PC-3 (cell line): ENCODE measurements at regions not wholly inside any gene's neighbourhood (a gene's known extent, or its start where the extent isn't known, plus 50 kb on each side); places are given as distances from the start of the nearest gene placed in this dataset.

ENCODE experiments used
- ATAC-seq: fragments of 200-7000 bp; cut with Tn5 transposase; 2 replicates; pipeline ENCODE4 v1.9.1; 2020; ENCODE audit warnings: mild to moderate bottlenecking, moderate library complexity
- BruUV-seq: library from RNA; stranded (reverse); fragments of 400-500 nt; replicated peaks from 2 replicates; lab custom pipeline; 2021; lab: Mats Ljungman, UMichigan
- CTCF ChIA-PET: fragments of 300-600 bp; sonication (Branson Sonifier 250); formaldehyde crosslinking; loops from one replicate; lab custom pipeline; 2022; ENCODE audit warnings: antibody characterized with exemption; lab: Charles Lee
- POLR2A ChIA-PET: fragments of 300-600 bp; sonication (Branson Sonifier 250); formaldehyde crosslinking; loops from one replicate; lab custom pipeline; 2022; ENCODE audit warnings: antibody characterized with exemption; ENCODE audit not compliant: unreplicated experiment; lab: Charles Lee
- DNase-seq: peaks from one replicate; pipeline ENCODE4 v3.0.0-alpha.2; 2015
- H2AFZ ChIP-seq: fragments of 300-600 bp; sonication (generic); 2 replicates; pipeline ENCODE4 v1.6.0; 2016; ENCODE audit warnings: antibody characterized with exemption, low read length
- H3F3A ChIP-seq: fragments of 300-600 bp; sonication (generic); one replicate; pipeline ENCODE4 v1.6.0; 2017; ENCODE audit warnings: antibody characterized with exemption, low read length, control low read depth, mild to moderate bottlenecking; ENCODE audit not compliant: unreplicated experiment
- H3K27ac ChIP-seq: fragments of 300-600 bp; sonication (generic); 2 replicates; pipeline ENCODE4 v1.5.1; 2016; ENCODE audit warnings: mild to moderate bottlenecking, low read length
- H3K27me3 ChIP-seq: fragments of 300-600 bp; sonication (generic); 2 replicates; pipeline ENCODE4 v1.6.1; 2016; ENCODE audit warnings: low read length, mixed read lengths
- H3K36me3 ChIP-seq: fragments of 300-600 bp; sonication (generic); 2 replicates; pipeline ENCODE4 v1.6.1; 2016; ENCODE audit warnings: low read depth, mixed run types, low read length, mixed read lengths
- H3K4me1 ChIP-seq: fragments of 300-600 bp; sonication (generic); 2 replicates; pipeline ENCODE4 v1.5.1; 2016; ENCODE audit warnings: low read length; ENCODE audit not compliant: insufficient read depth
- H3K4me2 ChIP-seq: fragments of 300-600 bp; sonication (generic); 2 replicates; pipeline ENCODE4 v1.6.0; 2016; ENCODE audit warnings: low read length
- H3K4me3 ChIP-seq: fragments of 300-600 bp; sonication (generic); 2 replicates; pipeline ENCODE4 v1.5.1; 2016; ENCODE audit warnings: mild to moderate bottlenecking, low read length, mixed read lengths
- H3K79me2 ChIP-seq: fragments of 300-600 bp; sonication (generic); 2 replicates; pipeline ENCODE4 v1.6.1; 2017; ENCODE audit warnings: low read length, mixed read lengths
- H3K9ac ChIP-seq: fragments of 300-600 bp; sonication (generic); 2 replicates; pipeline ENCODE4 v1.6.0; 2016; ENCODE audit warnings: mild to moderate bottlenecking, low read length
- H3K9me2 ChIP-seq: fragments of 300-600 bp; sonication (generic); replicated peaks from 2 replicates; pipeline ENCODE4 v1.6.1; 2016; ENCODE audit warnings: mixed run types, low read length, mixed read lengths
- H3K9me3 ChIP-seq: fragments of 300-600 bp; sonication (generic); 2 replicates; pipeline ENCODE4 v1.6.1; 2016; ENCODE audit warnings: low read length, mixed read lengths
- H4K20me1 ChIP-seq: fragments of 300-600 bp; sonication (generic); 2 replicates; pipeline ENCODE4 v1.6.1; 2016; ENCODE audit warnings: low read length, mixed read lengths
- EZH2 ChIP-seq: fragments of 300-600 bp; sonication (generic); IDR thresholded peaks from one replicate; pipeline ENCODE4 v1.6.1; 2017; ENCODE audit warnings: antibody characterized with exemption, mild to moderate bottlenecking, low read length; ENCODE audit not compliant: unreplicated experiment
- EZH2phosphoT487 ChIP-seq: fragments of 300-600 bp; sonication (generic); IDR thresholded peaks from 2 replicates; pipeline ENCODE4 v1.6.1; 2018; ENCODE audit warnings: mild to moderate bottlenecking, antibody characterized with exemption, low read length, borderline replicate concordance
- intact Hi-C: fragments of 100-400 bp; cut with micrococcal nuclease; formaldehyde crosslinking; loops from 2 replicates; pipeline ENCODE4 v1.9.0; 2023
- TF ChIP-seq, protein P1 (sequence below): fragments of 300-600 bp; sonication (generic); conservative IDR thresholded peaks from 2 replicates; pipeline ENCODE4 v1.5.1; 2017; ENCODE audit warnings: antibody characterized with exemption, low read depth, mild to moderate bottlenecking, low read length

DNA sequence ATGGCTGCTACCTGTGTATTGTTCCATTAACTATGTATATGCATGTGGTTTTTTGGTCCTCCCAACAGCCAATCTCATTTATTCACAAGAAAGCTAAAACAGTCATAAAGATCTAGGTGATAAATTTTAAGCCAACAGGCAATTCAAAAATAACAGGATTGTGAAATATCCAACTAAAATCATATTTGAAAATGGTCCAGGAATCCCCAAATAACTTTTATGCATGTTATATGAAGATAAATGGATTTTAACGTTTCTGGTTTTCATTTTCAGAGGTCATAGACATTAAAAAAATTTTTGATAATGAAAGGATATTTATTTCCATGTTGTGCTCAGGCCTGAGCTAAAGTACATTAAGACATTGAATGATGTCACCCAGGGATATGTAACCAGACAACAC, 96.8 kb upstream of the JAZF1 start:
- ChIA-PET CTCF (no interaction called here), POLR2A (no interaction called here)
- Histone ChIP-seq H3K4me1 (no peaks in the 10 kb centered on the region), H3K27me3 (no peaks in the 10 kb centered on the region), H3K79me2 (no peaks in the 10 kb centered on the region), H3K27ac (no peak overlapping the region), H3K36me3 (no peaks in the 10 kb centered on the region), H3K9ac (no peak overlapping the region), H3K9me2 (no peaks in the 10 kb centered on the region), H4K20me1 (no peaks in the 10 kb centered on the region), H3K4me2 (no peak overlapping the region), H2AFZ (no peak overlapping the region), H3F3A (no peaks in the 10 kb centered on the region), H3K9me3 (no peaks in the 10 kb centered on the region), H3K4me3 (no peak overlapping the region)
- DNase-seq, result no peak
- intact Hi-C loops, result no loop called here
- ATAC-seq, result no peak
- no TSS peak for BruUV-seq
- no peak for TF ChIP-seq EZH2phosphoT487
- TF ChIP-seq, protein P1, sequence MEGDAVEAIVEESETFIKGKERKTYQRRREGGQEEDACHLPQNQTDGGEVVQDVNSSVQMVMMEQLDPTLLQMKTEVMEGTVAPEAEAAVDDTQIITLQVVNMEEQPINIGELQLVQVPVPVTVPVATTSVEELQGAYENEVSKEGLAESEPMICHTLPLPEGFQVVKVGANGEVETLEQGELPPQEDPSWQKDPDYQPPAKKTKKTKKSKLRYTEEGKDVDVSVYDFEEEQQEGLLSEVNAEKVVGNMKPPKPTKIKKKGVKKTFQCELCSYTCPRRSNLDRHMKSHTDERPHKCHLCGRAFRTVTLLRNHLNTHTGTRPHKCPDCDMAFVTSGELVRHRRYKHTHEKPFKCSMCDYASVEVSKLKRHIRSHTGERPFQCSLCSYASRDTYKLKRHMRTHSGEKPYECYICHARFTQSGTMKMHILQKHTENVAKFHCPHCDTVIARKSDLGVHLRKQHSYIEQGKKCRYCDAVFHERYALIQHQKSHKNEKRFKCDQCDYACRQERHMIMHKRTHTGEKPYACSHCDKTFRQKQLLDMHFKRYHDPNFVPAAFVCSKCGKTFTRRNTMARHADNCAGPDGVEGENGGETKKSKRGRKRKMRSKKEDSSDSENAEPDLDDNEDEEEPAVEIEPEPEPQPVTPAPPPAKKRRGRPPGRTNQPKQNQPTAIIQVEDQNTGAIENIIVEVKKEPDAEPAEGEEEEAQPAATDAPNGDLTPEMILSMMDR, result no peak
- TF ChIP-seq EZH2, result no peak

GRCh38 chr7:28277958-28278357, 97.4 kb upstream of the JAZF1 start:
- H3K27ac ChIP-seq, result no peak overlapping the region
- H3K4me2 ChIP-seq, result no peak overlapping the region
- TF ChIP-seq EZH2 (no peak), EZH2phosphoT487 (no peak)
- TF ChIP-seq, protein P1, result no peak
- no peak overlapping the region for H3K4me3 ChIP-seq
- no peak overlapping the region for H3K9ac ChIP-seq
- H4K20me1 ChIP-seq, result no peaks in the 10 kb centered on the region
- POLR2A ChIA-PET, result no interaction called here
- intact Hi-C loops, result no loop called here
- no peaks in the 10 kb centered on the region for H3F3A ChIP-seq
- H3K9me2 ChIP-seq, result no peaks in the 10 kb centered on the region
- CTCF ChIA-PET, result no interaction called here
- no peak overlapping the region for H2AFZ ChIP-seq
- H3K27me3 ChIP-seq, result no peaks in the 10 kb centered on the region
- DNase-seq (no peak), ATAC-seq (no peak)
- H3K4me1 ChIP-seq, result no peaks in the 10 kb centered on the region
- H3K79me2 ChIP-seq, result no peaks in the 10 kb centered on the region
- BruUV-seq, result no TSS peak
- no peaks in the 10 kb centered on the region for H3K9me3 ChIP-seq
- H3K36me3 ChIP-seq, result no peaks in the 10 kb centered on the region

GRCh38 chr7:28280516-28280915, 99.9 kb upstream of the JAZF1 start:
- no peak overlapping the region for H2AFZ ChIP-seq
- H3K4me3 ChIP-seq, result no peak overlapping the region
- H3K27ac ChIP-seq, result no peak overlapping the region
- no peaks in the 10 kb centered on the region for H3F3A ChIP-seq
- no peak for ATAC-seq
- DNase-seq, result no peak
- no peak overlapping the region for H3K4me2 ChIP-seq
- H3K79me2 ChIP-seq, result no peaks in the 10 kb centered on the region
- no peaks in the 10 kb centered on the region for H3K27me3 ChIP-seq
- no TSS peak for BruUV-seq
- CTCF ChIA-PET, result no interaction called here
- H4K20me1 ChIP-seq, result no peaks in the 10 kb centered on the region
- H3K9me3 ChIP-seq, result no peaks in the 10 kb centered on the region
- H3K36me3 ChIP-seq, result no peaks in the 10 kb centered on the region
- no peaks in the 10 kb centered on the region for H3K4me1 ChIP-seq
- no peak overlapping the region for H3K9ac ChIP-seq
- POLR2A ChIA-PET, result no interaction called here
- TF ChIP-seq, protein P1, result no peak
- TF ChIP-seq EZH2 (no peak), EZH2phosphoT487 (no peak)
- H3K9me2 ChIP-seq, result no peaks in the 10 kb centered on the region
- intact Hi-C loops, result no loop called here
